ENCODE measurements at regions not wholly inside any gene's neighbourhood (a gene's known extent, or its start where the extent isn't known, plus 50 kb on each side); places are given as distances from the start of the nearest gene placed in this dataset.

GRCh38 chr15:94631608-94632007, 400.2 kb downstream of the MCTP2 start:
- Histone ChIP-seq H3K9me2 (replicated peaks; ENCODE audit: low read depth, low read length) (no peaks in the 10 kb centered on the region), H3K36me3 (ENCODE audit: insufficient read depth, low read length) (no peaks in the 10 kb centered on the region), H3K4me3 (ENCODE audit: low read length, poor library complexity, severe bottlenecking) (no peak overlapping the region), H3K9me3 (ENCODE audit: insufficient read depth, low read depth, low read length) (no peaks in the 10 kb centered on the region), H3K9ac (ENCODE audit: low read depth, low read length, poor library complexity, severe bottlenecking) (no peak overlapping the region), H2AFZ (ENCODE audit: low read length) (no peak overlapping the region), H3K27me3 (ENCODE audit: insufficient read depth, low read length, poor library complexity, severe bottlenecking) (no peaks in the 10 kb centered on the region), H3F3A (ENCODE audit: low read depth) (no peaks in the 10 kb centered on the region), H3K4me2 (ENCODE audit: low read depth, low read length, poor library complexity, severe bottlenecking) (no peak overlapping the region), H3K79me2 (ENCODE audit: insufficient read depth, low read length) (no peaks in the 10 kb centered on the region), H3K4me1 (ENCODE audit: insufficient read depth, low read length, poor library complexity, severe bottlenecking) (no peaks in the 10 kb centered on the region), H4K20me1 (ENCODE audit: insufficient read depth, low read length, poor library complexity, severe bottlenecking) (no peaks in the 10 kb centered on the region)
- no peak for TF ChIP-seq CTCF (conservative IDR thresholded peaks at IDR 0.05; ENCODE audit: low read length)
- TF ChIP-seq EZH2phosphoT487 (IDR thresholded peaks at IDR 0.05; ENCODE audit: borderline replicate concordance), result no peak

GRCh38 chr15:94638183-94638582, 406.8 kb downstream of the MCTP2 start:
- H3K4me1 ChIP-seq (ENCODE audit: insufficient read depth, low read length, poor library complexity, severe bottlenecking), result no peaks in the 10 kb centered on the region
- no peak overlapping the region for H3K4me3 ChIP-seq (ENCODE audit: low read length, poor library complexity, severe bottlenecking)
- no peaks in the 10 kb centered on the region for H3K9me2 ChIP-seq (replicated peaks; ENCODE audit: low read depth, low read length)
- H3K4me2 ChIP-seq (ENCODE audit: low read depth, low read length, poor library complexity, severe bottlenecking), result no peak overlapping the region
- no peaks in the 10 kb centered on the region for H3K36me3 ChIP-seq (ENCODE audit: insufficient read depth, low read length)
- TF ChIP-seq EZH2phosphoT487 (IDR thresholded peaks at IDR 0.05; ENCODE audit: borderline replicate concordance), result no peak
- TF ChIP-seq CTCF (conservative IDR thresholded peaks at IDR 0.05; ENCODE audit: low read length), result no peak
- H2AFZ ChIP-seq (ENCODE audit: low read length), result no peak overlapping the region
- H4K20me1 ChIP-seq (ENCODE audit: insufficient read depth, low read length, poor library complexity, severe bottlenecking), result no peaks in the 10 kb centered on the region
- H3K9me3 ChIP-seq (ENCODE audit: insufficient read depth, low read depth, low read length), result no peaks in the 10 kb centered on the region
- H3K27me3 ChIP-seq (ENCODE audit: insufficient read depth, low read length, poor library complexity, severe bottlenecking), result no peaks in the 10 kb centered on the region
- no peak overlapping the region for H3K9ac ChIP-seq (ENCODE audit: low read depth, low read length, poor library complexity, severe bottlenecking)
- no peaks in the 10 kb centered on the region for H3K79me2 ChIP-seq (ENCODE audit: insufficient read depth, low read length)
- H3F3A ChIP-seq (ENCODE audit: low read depth), result no peaks in the 10 kb centered on the region

GRCh38 chr15:94639701-94640100, 408.3 kb downstream of the MCTP2 start:
- Histone ChIP-seq H3K4me3 (ENCODE audit: low read length, poor library complexity, severe bottlenecking) (no peak overlapping the region), H2AFZ (ENCODE audit: low read length) (no peak overlapping the region), H3F3A (ENCODE audit: low read depth) (no peaks in the 10 kb centered on the region), H3K9ac (ENCODE audit: low read depth, low read length, poor library complexity, severe bottlenecking) (no peak overlapping the region), H3K4me1 (ENCODE audit: insufficient read depth, low read length, poor library complexity, severe bottlenecking) (no peaks in the 10 kb centered on the region), H3K9me2 (replicated peaks; ENCODE audit: low read depth, low read length) (no peaks in the 10 kb centered on the region), H3K27me3 (ENCODE audit: insufficient read depth, low read length, poor library complexity, severe bottlenecking) (no peaks in the 10 kb centered on the region), H3K36me3 (ENCODE audit: insufficient read depth, low read length) (no peaks in the 10 kb centered on the region), H3K4me2 (ENCODE audit: low read depth, low read length, poor library complexity, severe bottlenecking) (no peak overlapping the region), H3K79me2 (ENCODE audit: insufficient read depth, low read length) (no peaks in the 10 kb centered on the region), H4K20me1 (ENCODE audit: insufficient read depth, low read length, poor library complexity, severe bottlenecking) (no peaks in the 10 kb centered on the region), H3K9me3 (ENCODE audit: insufficient read depth, low read depth, low read length) (no peaks in the 10 kb centered on the region)
- TF ChIP-seq CTCF (conservative IDR thresholded peaks at IDR 0.05; ENCODE audit: low read length) (no peak), EZH2phosphoT487 (IDR thresholded peaks at IDR 0.05; ENCODE audit: borderline replicate concordance) (no peak)
